ENCODE measurements at regions not wholly inside any gene's neighbourhood (a gene's known extent, or its start where the extent isn't known, plus 50 kb on each side); places are given as distances from the start of the nearest gene placed in this dataset.

GRCh38 chr21:26635681-26636080 is 62.6 kb upstream of the CYYR1 start:
- Histone ChIP-seq H3K4me1 (ENCODE audit: control insufficient read depth, insufficient read depth, low read length) (no peaks in the 10 kb centered on the region), H3K4me3 (ENCODE audit: low read depth, low read length) (no peak overlapping the region), H3K9me3 (ENCODE audit: control insufficient read depth, insufficient read depth, low read depth, low read length) (no peaks in the 10 kb centered on the region), H3K27ac (ENCODE audit: extremely low read depth, low read depth, low read length) (no peak overlapping the region), H3K36me3 (ENCODE audit: control insufficient read depth in 2 of 2, insufficient read depth in 1 of 2, low read length in 2 of 2) (no peaks in the 10 kb centered on the region)
- CTCF ChIA-PET = no interaction called here
- POLR2A ChIA-PET = no interaction called here
- no peak for TF ChIP-seq ZNF623 (tag by site-specific recombination; IDR thresholded peaks at IDR 0.05)
- TF ChIP-seq ZNF654 (tag by site-specific recombination; IDR thresholded peaks at IDR 0.05; ENCODE audit: low read depth) = no peak
- TF ChIP-seq ZEB2 (tag by site-specific recombination; IDR thresholded peaks at IDR 0.05) = no peak
- TF ChIP-seq ZNF155 (tag by site-specific recombination; IDR thresholded peaks at IDR 0.05) = no peak
- TF ChIP-seq ZNF473 (tag by site-specific recombination; IDR thresholded peaks at IDR 0.05) = no peak
- TF ChIP-seq ZNF248 (tag by site-specific recombination; IDR thresholded peaks at IDR 0.05) = no peak
- TF ChIP-seq WT1 (tag by site-specific recombination; IDR thresholded peaks at IDR 0.05) = no peak
- no peak for TF ChIP-seq ZNF785 (tag by site-specific recombination; IDR thresholded peaks at IDR 0.05)
- TF ChIP-seq ZNF19 (tag by site-specific recombination; IDR thresholded peaks at IDR 0.05; ENCODE audit: low read depth) = no peak
- TF ChIP-seq ATF2 (tag by site-specific recombination; IDR thresholded peaks at IDR 0.05; ENCODE audit: low read depth) = no peak
- no peak for TF ChIP-seq SETDB1 (IDR thresholded peaks at IDR 0.05; ENCODE audit: insufficient read length, low read length)

DNA sequence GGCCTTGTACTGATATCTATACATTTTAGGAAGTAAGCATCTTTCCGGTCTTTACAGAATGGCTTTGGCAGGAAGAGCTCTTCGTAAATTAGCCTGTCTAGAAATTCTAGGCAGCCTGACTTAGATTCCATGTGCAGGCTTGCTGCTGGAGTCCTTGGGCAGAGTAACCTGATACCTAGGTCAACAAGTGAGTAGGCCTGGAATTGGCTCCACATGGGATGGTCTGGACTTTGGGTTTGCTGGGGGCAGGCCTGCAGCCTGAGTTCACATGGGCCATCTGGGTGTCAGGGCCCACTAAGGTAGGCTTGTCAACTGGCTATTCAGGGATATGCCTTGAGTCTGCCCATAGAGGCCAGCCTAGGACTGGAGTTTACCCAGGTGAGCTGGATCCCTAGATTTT is 59.6 kb upstream of the CYYR1 start:
- Histone ChIP-seq H3K27ac (ENCODE audit: extremely low read depth, low read depth, low read length) (no peak overlapping the region), H3K9me3 (ENCODE audit: control insufficient read depth, insufficient read depth, low read depth, low read length) (no peaks in the 10 kb centered on the region), H3K36me3 (ENCODE audit: control insufficient read depth in 2 of 2, insufficient read depth in 1 of 2, low read length in 2 of 2) (no peaks in the 10 kb centered on the region), H3K4me1 (ENCODE audit: control insufficient read depth, insufficient read depth, low read length) (no peaks in the 10 kb centered on the region), H3K4me3 (ENCODE audit: low read depth, low read length) (no peak overlapping the region)
- ChIA-PET CTCF (no interaction called here), POLR2A (no interaction called here)
- TF ChIP-seq, protein P1, sequence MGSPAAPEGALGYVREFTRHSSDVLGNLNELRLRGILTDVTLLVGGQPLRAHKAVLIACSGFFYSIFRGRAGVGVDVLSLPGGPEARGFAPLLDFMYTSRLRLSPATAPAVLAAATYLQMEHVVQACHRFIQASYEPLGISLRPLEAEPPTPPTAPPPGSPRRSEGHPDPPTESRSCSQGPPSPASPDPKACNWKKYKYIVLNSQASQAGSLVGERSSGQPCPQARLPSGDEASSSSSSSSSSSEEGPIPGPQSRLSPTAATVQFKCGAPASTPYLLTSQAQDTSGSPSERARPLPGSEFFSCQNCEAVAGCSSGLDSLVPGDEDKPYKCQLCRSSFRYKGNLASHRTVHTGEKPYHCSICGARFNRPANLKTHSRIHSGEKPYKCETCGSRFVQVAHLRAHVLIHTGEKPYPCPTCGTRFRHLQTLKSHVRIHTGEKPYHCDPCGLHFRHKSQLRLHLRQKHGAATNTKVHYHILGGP (tag by site-specific recombination; IDR thresholded peaks at IDR 0.05) = no peak
- TF ChIP-seq ZSCAN4 (tag by site-specific recombination; IDR thresholded peaks at IDR 0.05) (no peak), KLF7 (tag by site-specific recombination; IDR thresholded peaks at IDR 0.05; ENCODE audit: borderline replicate concordance) (no peak), ZNF621 (tag by site-specific recombination; IDR thresholded peaks at IDR 0.05) (no peak), ZNF169 (tag by site-specific recombination; IDR thresholded peaks at IDR 0.05) (no peak), ZNF549 (tag by site-specific recombination; IDR thresholded peaks at IDR 0.05) (no peak), ZNF776 (tag by site-specific recombination; IDR thresholded peaks at IDR 0.05; ENCODE audit: borderline replicate concordance) (no peak), ZNF791 (tag by site-specific recombination; IDR thresholded peaks at IDR 0.05) (no peak), KLF9 (tag by site-specific recombination; IDR thresholded peaks at IDR 0.05; ENCODE audit: low read depth) (no peak), ZEB2 (tag by site-specific recombination; IDR thresholded peaks at IDR 0.05) (no peak), ZNF292 (tag by site-specific recombination; IDR thresholded peaks at IDR 0.05; ENCODE audit: borderline replicate concordance, low read depth) (no peak), KLF10 (tag by site-specific recombination; IDR thresholded peaks at IDR 0.05) (no peak), HOXD13 (CRISPR knock-in tag; IDR thresholded peaks at IDR 0.05; ENCODE audit: borderline replicate concordance) (no peak), ZNF24 (tag by site-specific recombination; IDR thresholded peaks at IDR 0.05) (no peak), ZNF76 (tag by site-specific recombination; IDR thresholded peaks at IDR 0.05; ENCODE audit: borderline replicate concordance, low read depth) (no peak), ZFP41 (tag by site-specific recombination; IDR thresholded peaks at IDR 0.05; ENCODE audit: borderline replicate concordance) (no peak), ZBTB49 (tag by site-specific recombination; IDR thresholded peaks at IDR 0.05; ENCODE audit: low read depth) (no peak), ZNF362 (tag by site-specific recombination; IDR thresholded peaks at IDR 0.05) (no peak)
- TF ChIP-seq, protein P2, sequence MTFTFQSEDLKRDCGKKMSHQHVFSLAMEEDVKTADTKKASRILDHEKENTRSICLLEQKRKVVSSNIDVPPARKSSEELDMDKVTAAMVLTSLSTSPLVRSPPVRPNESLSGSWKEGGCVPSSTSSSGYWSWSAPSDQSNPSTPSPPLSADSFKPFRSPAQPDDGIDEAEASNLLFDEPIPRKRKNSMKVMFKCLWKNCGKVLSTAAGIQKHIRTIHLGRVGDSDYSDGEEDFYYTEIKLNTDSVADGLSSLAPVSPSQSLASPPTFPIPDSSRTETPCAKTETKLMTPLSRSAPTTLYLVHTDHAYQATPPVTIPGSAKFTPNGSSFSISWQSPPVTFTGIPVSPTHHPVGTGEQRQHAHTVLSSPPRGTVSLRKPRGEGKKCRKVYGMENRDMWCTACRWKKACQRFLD (tag by site-specific recombination; IDR thresholded peaks at IDR 0.05) = no peak
